CD4-positive, CD25-positive, alpha-beta regulatory T cell (primary cell): ENCODE measurements at regions not wholly inside any gene's neighbourhood (a gene's known extent, or its start where the extent isn't known, plus 50 kb on each side); places are given as distances from the start of the nearest gene placed in this dataset.

Experiments
- ATAC-seq, 2 donors: fragments of 150-1000 bp; cut with Tn5 transposase; one replicate each; pipeline ENCODE4 v1.10.0; 2021; ENCODE audit warnings: low read depth in 2 of 2, moderate number of reproducible peaks in 2 of 2, moderate library complexity in 1 of 2
- DNase-seq, 3 donors: peaks; one replicate each; pipeline versions ENCODE4 v3.0.0 to v3.0.0-alpha.2; 2012 to 2022; ENCODE audit warnings: mixed read lengths in 1 of 3
- H3K27ac ChIP-seq: one replicate; pipeline ENCODE4 v1.7.0; 2013; ENCODE audit warnings: mild to moderate bottlenecking, low read length; ENCODE audit not compliant: insufficient read depth, poor library complexity, severe bottlenecking
- H3K27me3 ChIP-seq: one replicate; pipeline ENCODE4 v1.7.0; 2013; ENCODE audit warnings: low read length; ENCODE audit not compliant: control insufficient read depth, insufficient read depth
- H3K36me3 ChIP-seq: one replicate; pipeline ENCODE4 v1.7.0; 2013; ENCODE audit warnings: mild to moderate bottlenecking, low read length, moderate library complexity; ENCODE audit not compliant: control insufficient read depth, insufficient read depth
- H3K4me1 ChIP-seq: 2 replicates; pipeline ENCODE4 v1.7.0; 2013; ENCODE audit warnings: mild to moderate bottlenecking, low read length; ENCODE audit not compliant: insufficient read depth, control insufficient read depth, poor library complexity, severe bottlenecking
- H3K4me3 ChIP-seq: one replicate; pipeline ENCODE4 v1.7.0; 2013; ENCODE audit warnings: low read depth, mild to moderate bottlenecking, low read length, moderate library complexity
- H3K9me3 ChIP-seq, 2 experiments: 1 replicate in 1 of 2; 2 replicates in 1 of 2; pipeline ENCODE4 v1.7.0; 2013; ENCODE audit warnings: low read length in 2 of 2, mild to moderate bottlenecking in 1 of 2, moderate library complexity in 1 of 2; ENCODE audit not compliant: control insufficient read depth in 2 of 2
- H3K27ac Mint-ChIP-seq, 3 donors: one replicate each; pipeline ENCODE4 v1.8.0; 2020 to 2022; ENCODE audit warnings: mild to moderate bottlenecking in 3 of 3, mixed read lengths in 3 of 3, moderate library complexity in 2 of 3
- H3K27me3 Mint-ChIP-seq: one replicate; pipeline ENCODE4 v1.8.0; 2022; ENCODE audit warnings: mild to moderate bottlenecking, mixed read lengths
- H3K36me3 Mint-ChIP-seq: one replicate; pipeline ENCODE4 v1.8.0; 2020; ENCODE audit warnings: mixed read lengths
- H3K4me1 Mint-ChIP-seq, 4 donors: one replicate each; pipeline ENCODE4 v1.8.0; 2020 to 2022; ENCODE audit warnings: mixed read lengths in 4 of 4, mild to moderate bottlenecking in 1 of 4
- H3K4me3 Mint-ChIP-seq, 4 donors: one replicate each; pipeline ENCODE4 v1.8.0; 2020 to 2022; ENCODE audit warnings: mild to moderate bottlenecking in 4 of 4, mixed read lengths in 4 of 4, moderate library complexity in 3 of 4
- H3K9me3 Mint-ChIP-seq, 7 donors: one replicate each; pipeline ENCODE4 v1.8.0; 2020 to 2022; ENCODE audit warnings: mixed read lengths in 7 of 7, mild to moderate bottlenecking in 3 of 7, moderate library complexity in 2 of 7

DNA sequence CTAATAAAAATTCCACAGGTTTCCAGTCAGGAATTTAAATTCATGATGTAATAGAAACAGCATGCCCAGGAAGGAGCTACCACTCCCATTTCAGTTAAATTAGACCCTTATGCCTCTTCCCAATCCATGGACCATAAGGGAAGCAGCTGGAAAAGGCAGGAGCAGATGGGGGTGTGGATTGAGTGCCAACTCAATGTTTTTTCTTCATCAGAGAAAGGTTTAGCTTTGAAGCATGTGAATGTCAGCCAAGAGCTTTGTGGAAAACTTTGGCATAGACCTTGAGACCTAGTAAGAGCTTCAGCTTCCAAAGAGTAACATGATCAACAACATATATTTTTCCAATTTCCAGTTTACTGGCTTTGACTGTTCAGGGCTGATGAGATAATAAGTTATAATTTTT, 2139.9 kb downstream of the PCDH9 start:
- no peaks in the 10 kb centered on the region for H3K27me3 Mint-ChIP-seq
- Histone ChIP-seq H3K36me3 (no peaks in the 10 kb centered on the region), H3K9me3 (peaks cover 0 to 11% of the 10 kb centered on the region in 2 experiments), H3K27me3 (no peaks in the 10 kb centered on the region), H3K4me1 (no peaks in the 10 kb centered on the region), H3K4me3 (no peak overlapping the region), H3K27ac (no peak overlapping the region)
- DNase-seq, result no peak
- no peak for ATAC-seq
- no peaks in the 10 kb centered on the region for H3K36me3 Mint-ChIP-seq
- H3K27ac Mint-ChIP-seq, result no peak overlapping the region
- H3K4me1 Mint-ChIP-seq, result no peaks in the 10 kb centered on the region
- peaks cover 0 to 19% (median 6%) of the 10 kb centered on the region in 7 donors for H3K9me3 Mint-ChIP-seq
- H3K4me3 Mint-ChIP-seq, result no peak overlapping the region

DNA sequence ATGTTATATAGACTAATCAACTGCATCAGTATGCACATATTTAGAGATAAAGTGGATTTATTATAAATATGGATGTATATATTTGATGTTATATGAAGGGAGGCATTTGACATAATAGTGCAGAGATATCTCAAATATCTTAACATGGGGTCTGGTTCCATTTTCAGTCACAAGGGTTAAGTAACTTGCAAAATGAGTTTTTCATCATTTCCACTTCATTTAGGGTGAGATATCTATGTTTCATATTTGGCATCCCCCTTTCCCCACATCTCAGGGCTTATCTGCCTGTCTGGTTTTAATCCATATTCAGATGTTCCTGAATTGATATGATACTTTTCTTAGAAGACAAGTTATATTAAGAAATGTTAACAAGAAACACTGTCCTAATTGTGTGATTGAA, 2141.2 kb downstream of the PCDH9 start:
- Histone ChIP-seq H3K27ac (no peak overlapping the region), H3K27me3 (no peaks in the 10 kb centered on the region), H3K9me3 (peaks cover 0 to 16% of the 10 kb centered on the region in 2 experiments), H3K4me3 (no peak overlapping the region), H3K4me1 (no peaks in the 10 kb centered on the region), H3K36me3 (no peaks in the 10 kb centered on the region)
- Mint-ChIP-seq H3K9me3 (peaks cover 0 to 20% (median 7%) of the 10 kb centered on the region in 7 donors), H3K4me3 (no peak overlapping the region), H3K4me1 (no peaks in the 10 kb centered on the region), H3K27me3 (no peaks in the 10 kb centered on the region), H3K36me3 (no peaks in the 10 kb centered on the region), H3K27ac (no peak overlapping the region)
- ATAC-seq (no peak), DNase-seq (no peak)

DNA sequence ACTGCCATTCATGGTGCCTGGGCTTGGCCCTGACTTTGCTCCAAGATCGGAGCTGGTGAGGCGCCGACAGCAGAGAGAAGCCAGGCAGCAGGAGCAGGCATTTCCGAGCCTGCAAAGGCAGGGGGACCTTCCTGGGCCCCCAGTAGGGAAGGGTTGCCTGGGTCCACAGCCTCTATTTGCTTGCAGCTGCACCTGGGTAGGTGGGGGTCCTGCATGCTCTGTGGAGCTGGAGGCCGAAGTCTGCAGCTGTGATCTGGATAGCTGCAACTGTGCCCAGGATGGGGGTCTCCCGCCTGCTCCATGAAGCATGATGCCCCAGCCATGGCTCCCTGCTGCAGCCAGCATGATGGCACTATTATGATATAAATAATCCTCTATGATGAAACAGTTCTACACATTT, 2144.2 kb downstream of the PCDH9 start:
- no peak for ATAC-seq
- no peak overlapping the region for H3K4me3 ChIP-seq
- no peaks in the 10 kb centered on the region for H3K36me3 Mint-ChIP-seq

DNA sequence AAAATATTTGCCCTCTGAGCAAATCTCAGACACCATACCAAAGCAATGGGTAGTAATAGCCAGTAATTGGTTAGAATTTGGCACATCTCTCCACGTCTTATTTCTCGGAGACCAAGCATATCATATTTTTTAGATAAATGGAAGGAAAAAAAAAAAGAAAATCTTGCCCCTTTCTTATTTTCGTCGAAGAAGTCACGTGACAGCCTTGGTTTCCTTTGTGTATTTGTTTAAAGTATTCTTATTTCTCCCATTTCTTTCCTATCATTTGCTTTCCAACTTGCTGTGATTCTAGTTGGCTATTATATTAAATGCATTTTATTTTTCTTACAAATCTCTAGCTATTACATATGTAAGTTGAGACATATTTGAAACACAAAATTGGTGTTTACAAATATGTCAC, 2155.9 kb downstream of the PCDH9 start:
- Histone ChIP-seq H3K36me3 (no peaks in the 10 kb centered on the region), H3K27ac (no peak overlapping the region), H3K9me3 (peaks cover 0 to 2% of the 10 kb centered on the region in 2 experiments), H3K27me3 (no peaks in the 10 kb centered on the region), H3K4me3 (no peak overlapping the region), H3K4me1 (no peaks in the 10 kb centered on the region)
- H3K27me3 Mint-ChIP-seq, result no peaks in the 10 kb centered on the region
- H3K36me3 Mint-ChIP-seq, result no peaks in the 10 kb centered on the region
- ATAC-seq (no peak), DNase-seq (no peak)
- H3K9me3 Mint-ChIP-seq, result peaks cover 3 to 26% (median 9%) of the 10 kb centered on the region in 7 donors
- H3K4me1 Mint-ChIP-seq, result peaks cover 0 to 4% (median 0%) of the 10 kb centered on the region in 4 donors
- peak overlapping the region in 1 of 4 donors; percentile 32 for H3K4me3 Mint-ChIP-seq
- H3K27ac Mint-ChIP-seq, result no peak overlapping the region

More for the DNA sequence above, 2144.2 kb downstream of the PCDH9 start:
- Mint-ChIP-seq H3K4me1 (no peaks in the 10 kb centered on the region), H3K9me3 (peaks cover 0 to 23% (median 8%) of the 10 kb centered on the region in 7 donors), H3K4me3 (no peak overlapping the region), H3K27ac (no peak overlapping the region), H3K27me3 (no peaks in the 10 kb centered on the region)
- Histone ChIP-seq H3K9me3 (peaks cover 3 to 13% of the 10 kb centered on the region in 2 experiments), H3K27ac (no peak overlapping the region), H3K36me3 (no peaks in the 10 kb centered on the region), H3K4me1 (no peaks in the 10 kb centered on the region), H3K27me3 (no peaks in the 10 kb centered on the region)
- no peak for DNase-seq

DNA sequence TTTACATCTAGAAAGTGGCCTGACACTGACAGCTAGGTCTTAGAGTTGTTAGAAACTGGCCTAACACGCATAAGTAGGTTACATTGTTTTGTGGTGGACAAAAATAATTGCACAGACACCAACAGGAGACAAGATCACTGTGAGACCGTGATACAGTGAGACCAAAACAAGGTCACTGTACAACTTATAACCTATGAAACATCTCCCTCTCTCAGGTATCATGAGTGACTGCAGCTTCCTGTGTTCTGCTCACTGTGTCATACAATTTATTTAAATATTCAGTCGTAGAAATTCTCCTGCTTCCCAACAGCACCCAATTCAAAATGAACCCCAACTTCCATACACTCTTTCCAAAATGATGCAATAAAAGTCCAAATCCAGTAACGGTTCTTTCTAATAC, 2165.2 kb downstream of the PCDH9 start:
- no peaks in the 10 kb centered on the region for H3K36me3 Mint-ChIP-seq
- H3K27me3 Mint-ChIP-seq, result no peaks in the 10 kb centered on the region
- no peak for ATAC-seq
- no peak overlapping the region for H3K4me3 Mint-ChIP-seq
- Histone ChIP-seq H3K27ac (no peak overlapping the region), H3K4me3 (no peak overlapping the region), H3K27me3 (no peaks in the 10 kb centered on the region), H3K36me3 (no peaks in the 10 kb centered on the region), H3K4me1 (no peaks in the 10 kb centered on the region), H3K9me3 (peaks cover 4% of the 10 kb centered on the region in 2 experiments)
- peaks cover 3 to 26% (median 8%) of the 10 kb centered on the region in 7 donors for H3K9me3 Mint-ChIP-seq
- H3K4me1 Mint-ChIP-seq, result no peaks in the 10 kb centered on the region
- DNase-seq, result no peak
- H3K27ac Mint-ChIP-seq, result no peak overlapping the region

DNA sequence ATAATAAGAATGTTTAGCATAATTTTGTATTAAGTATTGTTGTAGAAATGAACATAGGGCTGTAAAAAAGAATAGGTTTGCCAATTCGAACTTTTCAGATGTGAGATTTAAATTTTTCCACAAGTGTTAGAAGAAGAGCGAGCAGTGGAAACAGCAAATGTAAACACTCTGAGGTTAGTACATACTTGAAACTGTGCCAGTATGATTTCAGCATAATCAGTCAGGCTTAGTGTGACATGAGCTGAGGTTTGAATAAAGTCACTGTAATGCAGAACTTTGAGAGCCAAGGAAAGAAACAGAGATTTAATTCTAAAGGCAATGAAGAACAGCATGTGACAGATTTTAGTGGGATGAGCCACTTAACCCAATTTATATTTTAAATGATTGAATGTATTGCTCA, 2166.4 kb downstream of the PCDH9 start:
- ATAC-seq, result no peak
- Mint-ChIP-seq H3K36me3 (no peaks in the 10 kb centered on the region), H3K4me1 (no peaks in the 10 kb centered on the region), H3K9me3 (peaks cover 3 to 27% (median 7%) of the 10 kb centered on the region in 7 donors), H3K27me3 (no peaks in the 10 kb centered on the region), H3K4me3 (no peak overlapping the region), H3K27ac (no peak overlapping the region)
- H3K27me3 ChIP-seq, result no peaks in the 10 kb centered on the region
- H3K4me3 ChIP-seq, result no peak overlapping the region
- no peak overlapping the region for H3K27ac ChIP-seq
- H3K4me1 ChIP-seq, result no peaks in the 10 kb centered on the region
- no peaks in the 10 kb centered on the region for H3K36me3 ChIP-seq
- peaks cover 4 to 7% of the 10 kb centered on the region in 2 experiments for H3K9me3 ChIP-seq
- no peak for DNase-seq

DNA sequence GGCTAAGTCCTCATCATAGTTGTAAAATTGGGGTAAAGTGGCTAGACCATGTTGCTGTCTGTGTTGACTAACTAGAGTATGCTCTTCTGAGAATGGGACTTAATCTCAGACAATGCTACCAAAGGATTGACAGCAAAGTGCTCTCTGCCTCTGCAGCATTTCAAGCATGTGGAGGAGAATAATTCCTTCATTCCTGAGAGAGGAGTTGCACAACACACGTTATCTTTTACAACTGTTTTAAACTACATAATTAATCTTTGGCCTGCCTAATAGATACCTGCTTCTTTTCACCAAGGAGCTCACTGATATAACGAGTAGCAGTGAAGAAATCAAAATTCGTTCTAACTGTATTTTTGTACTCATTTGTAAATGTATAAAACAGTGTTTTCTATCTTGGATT, 2172.2 kb downstream of the PCDH9 start:
- DNase-seq, result no peak
- no peaks in the 10 kb centered on the region for H3K27me3 Mint-ChIP-seq
- Histone ChIP-seq H3K4me3 (no peak overlapping the region), H3K9me3 (peaks cover 2 to 7% of the 10 kb centered on the region in 2 experiments), H3K4me1 (no peaks in the 10 kb centered on the region), H3K36me3 (no peaks in the 10 kb centered on the region), H3K27me3 (no peaks in the 10 kb centered on the region), H3K27ac (no peak overlapping the region)
- no peak for ATAC-seq
- H3K27ac Mint-ChIP-seq, result no peak overlapping the region
- no peak overlapping the region for H3K4me3 Mint-ChIP-seq
- no peaks in the 10 kb centered on the region for H3K36me3 Mint-ChIP-seq
- H3K4me1 Mint-ChIP-seq, result no peaks in the 10 kb centered on the region
- peaks cover 0 to 11% (median 4%) of the 10 kb centered on the region in 7 donors for H3K9me3 Mint-ChIP-seq

DNA sequence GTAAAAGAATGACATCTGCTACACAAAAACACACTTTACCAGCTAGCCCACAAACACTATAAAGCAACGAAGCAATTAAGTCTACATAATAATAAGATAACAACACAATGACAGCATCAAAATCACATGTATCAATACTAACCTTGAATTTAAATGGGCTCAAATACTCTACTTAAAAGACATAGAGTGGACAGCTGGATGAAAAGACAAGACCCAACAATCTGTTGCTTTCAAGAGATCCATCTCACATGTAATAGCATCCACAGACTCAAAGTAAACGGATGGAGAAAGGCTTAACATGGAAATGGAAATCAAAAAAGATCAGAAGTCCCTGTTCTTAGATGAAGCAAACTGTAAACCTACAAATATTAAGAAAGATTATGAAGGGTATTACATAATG, 2175.9 kb downstream of the PCDH9 start:
- no peaks in the 10 kb centered on the region for H3K4me1 ChIP-seq
- no peaks in the 10 kb centered on the region for H3K27me3 Mint-ChIP-seq
- H3K9me3 Mint-ChIP-seq, result peaks cover 0 to 8% (median 4%) of the 10 kb centered on the region in 7 donors
- no peaks in the 10 kb centered on the region for H3K27me3 ChIP-seq
- no peaks in the 10 kb centered on the region for H3K4me1 Mint-ChIP-seq
- no peaks in the 10 kb centered on the region for H3K36me3 Mint-ChIP-seq
- no peak for DNase-seq
- H3K36me3 ChIP-seq, result no peaks in the 10 kb centered on the region
- ATAC-seq, result no peak
- no peak overlapping the region for H3K4me3 ChIP-seq
- H3K27ac ChIP-seq, result no peak overlapping the region
- no peaks in the 10 kb centered on the region for H3K9me3 ChIP-seq
- no peak overlapping the region for H3K27ac Mint-ChIP-seq
- no peak overlapping the region for H3K4me3 Mint-ChIP-seq
